CD4-positive, alpha-beta T cell treated with Interleukin-4 for 4 hours (primary cell): ENCODE measurements at regions not wholly inside any gene's neighbourhood (a gene's known extent, or its start where the extent isn't known, plus 50 kb on each side); places are given as distances from the start of the nearest gene placed in this dataset.

ENCODE experiments used
- DNase-seq: peaks from one replicate; pipeline ENCODE4 v3.0.0-alpha.2; 2020

GRCh38 chr9:106339882-106340281, 523.1 kb upstream of the ZNF462 start:
- no peak for DNase-seq

GRCh38 chr9:106350777-106351176, 512.2 kb upstream of the ZNF462 start:
- DNase-seq, result no peak

- no peak for DNase-seq
Observed at GRCh38 chr9:106356924-106357323, 506.0 kb upstream of the ZNF462 start.

- DNase-seq, result no peak
Observed at GRCh38 chr9:106358331-106358730, 504.6 kb upstream of the ZNF462 start.

- no peak for DNase-seq
Observed at GRCh38 chr9:106376689-106377088, 486.3 kb upstream of the ZNF462 start.

- no peak for DNase-seq
Observed at GRCh38 chr9:106383072-106383471, 479.9 kb upstream of the ZNF462 start.

- no peak for DNase-seq
Observed at GRCh38 chr9:106387965-106388364, 475.0 kb upstream of the ZNF462 start.

- DNase-seq, result no peak
Observed at GRCh38 chr9:106393226-106393625, 469.7 kb upstream of the ZNF462 start.

GRCh38 chr9:106400170-106400569, 462.8 kb upstream of the ZNF462 start:
- DNase-seq, result no peak

GRCh38 chr9:106400950-106401349, 462.0 kb upstream of the ZNF462 start:
- DNase-seq, result no peak

GRCh38 chr9:106403081-106403480, 459.9 kb upstream of the ZNF462 start:
- no peak for DNase-seq

- DNase-seq, result no peak
Observed at GRCh38 chr9:106404137-106404536, 458.8 kb upstream of the ZNF462 start.

GRCh38 chr9:106405871-106406435, 457.0 kb upstream of the ZNF462 start:
- DNase-seq, result no peak

- DNase-seq, result no peak
Observed at GRCh38 chr9:106414042-106414441, 448.9 kb upstream of the ZNF462 start.

- no peak for DNase-seq
Observed at GRCh38 chr9:106417685-106418084, 445.3 kb upstream of the ZNF462 start.

GRCh38 chr9:106419829-106420228, 443.1 kb upstream of the ZNF462 start:
- DNase-seq, result no peak

- DNase-seq, result no peak
Observed at GRCh38 chr9:106420511-106420944, 442.4 kb upstream of the ZNF462 start.

GRCh38 chr9:106421772-106422171, 441.2 kb upstream of the ZNF462 start:
- no peak for DNase-seq

GRCh38 chr9:106423575-106423974, 439.4 kb upstream of the ZNF462 start:
- DNase-seq, result no peak

- no peak for DNase-seq
Observed at GRCh38 chr9:106432631-106433030, 430.3 kb upstream of the ZNF462 start.

- DNase-seq, result no peak
Observed at GRCh38 chr9:106438928-106439327, 424.0 kb upstream of the ZNF462 start.

GRCh38 chr9:106441283-106441682, 421.7 kb upstream of the ZNF462 start:
- DNase-seq, result no peak

- DNase-seq, result no peak
Observed at GRCh38 chr9:106443520-106443919, 419.4 kb upstream of the ZNF462 start.

- DNase-seq, result no peak
Observed at GRCh38 chr9:106445107-106445506, 417.9 kb upstream of the ZNF462 start.

- DNase-seq, result no peak
Observed at GRCh38 chr9:106449336-106449927, 413.5 kb upstream of the ZNF462 start.
